ENCODE measurements at regions not wholly inside any gene's neighbourhood (a gene's known extent, or its start where the extent isn't known, plus 50 kb on each side); places are given as distances from the start of the nearest gene placed in this dataset.

DNA sequence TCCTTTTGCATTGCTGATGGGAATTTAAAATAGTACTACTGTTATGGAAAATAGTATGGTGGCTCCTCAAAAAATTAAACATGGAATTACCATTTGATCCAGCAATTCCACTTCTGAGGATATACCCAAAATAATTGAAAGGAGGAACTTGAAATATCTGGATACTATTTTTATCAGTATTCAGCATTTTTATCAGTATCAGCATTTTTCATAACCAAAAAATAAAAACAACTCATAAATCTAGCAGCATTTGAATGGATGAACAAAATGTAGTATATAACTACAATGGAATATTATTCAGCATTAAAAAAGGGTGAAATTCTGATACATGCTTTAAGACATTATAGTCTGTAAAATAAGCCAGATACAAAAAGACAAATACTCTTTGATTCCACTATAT is 763.4 kb upstream of the MAN1A1 start:
- Histone ChIP-seq H3K27me3 (ENCODE audit: control insufficient read depth, insufficient read depth, low read length) (no peaks in the 10 kb centered on the region), H3K27ac (ENCODE audit: low read depth, low read length) (no peak overlapping the region), H3K4me3 (ENCODE audit: low read depth, low read length) (no peak overlapping the region), H3K9me3 (ENCODE audit: control insufficient read depth, insufficient read depth, low read length) (no peaks in the 10 kb centered on the region)
- CTCF ChIA-PET: no interaction called here
- POLR2A ChIA-PET: no interaction called here
- no peak for DNase-seq (ENCODE audit: low read depth, low spot score)
- TF ChIP-seq, protein P1, sequence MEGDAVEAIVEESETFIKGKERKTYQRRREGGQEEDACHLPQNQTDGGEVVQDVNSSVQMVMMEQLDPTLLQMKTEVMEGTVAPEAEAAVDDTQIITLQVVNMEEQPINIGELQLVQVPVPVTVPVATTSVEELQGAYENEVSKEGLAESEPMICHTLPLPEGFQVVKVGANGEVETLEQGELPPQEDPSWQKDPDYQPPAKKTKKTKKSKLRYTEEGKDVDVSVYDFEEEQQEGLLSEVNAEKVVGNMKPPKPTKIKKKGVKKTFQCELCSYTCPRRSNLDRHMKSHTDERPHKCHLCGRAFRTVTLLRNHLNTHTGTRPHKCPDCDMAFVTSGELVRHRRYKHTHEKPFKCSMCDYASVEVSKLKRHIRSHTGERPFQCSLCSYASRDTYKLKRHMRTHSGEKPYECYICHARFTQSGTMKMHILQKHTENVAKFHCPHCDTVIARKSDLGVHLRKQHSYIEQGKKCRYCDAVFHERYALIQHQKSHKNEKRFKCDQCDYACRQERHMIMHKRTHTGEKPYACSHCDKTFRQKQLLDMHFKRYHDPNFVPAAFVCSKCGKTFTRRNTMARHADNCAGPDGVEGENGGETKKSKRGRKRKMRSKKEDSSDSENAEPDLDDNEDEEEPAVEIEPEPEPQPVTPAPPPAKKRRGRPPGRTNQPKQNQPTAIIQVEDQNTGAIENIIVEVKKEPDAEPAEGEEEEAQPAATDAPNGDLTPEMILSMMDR (IDR thresholded peaks at IDR 0.05; ENCODE audit: low read depth, low read length): no peak

- no peak overlapping the region for H3K27ac ChIP-seq (ENCODE audit: low read depth, low read length)
- ChIA-PET POLR2A (no interaction called here), CTCF (no interaction called here)
- TF ChIP-seq, protein P1 (IDR thresholded peaks at IDR 0.05; ENCODE audit: low read depth, low read length): no peak
- H3K9me3 ChIP-seq (ENCODE audit: control insufficient read depth, insufficient read depth, low read length): no peaks in the 10 kb centered on the region
- no peak overlapping the region for H3K4me3 ChIP-seq (ENCODE audit: low read depth, low read length)
- DNase-seq (ENCODE audit: low read depth, low spot score): no peak
- no peaks in the 10 kb centered on the region for H3K27me3 ChIP-seq (ENCODE audit: control insufficient read depth, insufficient read depth, low read length)
These were observed 761.4 kb upstream of the MAN1A1 start for GRCh38 chr6:120111001-120111400.

DNA sequence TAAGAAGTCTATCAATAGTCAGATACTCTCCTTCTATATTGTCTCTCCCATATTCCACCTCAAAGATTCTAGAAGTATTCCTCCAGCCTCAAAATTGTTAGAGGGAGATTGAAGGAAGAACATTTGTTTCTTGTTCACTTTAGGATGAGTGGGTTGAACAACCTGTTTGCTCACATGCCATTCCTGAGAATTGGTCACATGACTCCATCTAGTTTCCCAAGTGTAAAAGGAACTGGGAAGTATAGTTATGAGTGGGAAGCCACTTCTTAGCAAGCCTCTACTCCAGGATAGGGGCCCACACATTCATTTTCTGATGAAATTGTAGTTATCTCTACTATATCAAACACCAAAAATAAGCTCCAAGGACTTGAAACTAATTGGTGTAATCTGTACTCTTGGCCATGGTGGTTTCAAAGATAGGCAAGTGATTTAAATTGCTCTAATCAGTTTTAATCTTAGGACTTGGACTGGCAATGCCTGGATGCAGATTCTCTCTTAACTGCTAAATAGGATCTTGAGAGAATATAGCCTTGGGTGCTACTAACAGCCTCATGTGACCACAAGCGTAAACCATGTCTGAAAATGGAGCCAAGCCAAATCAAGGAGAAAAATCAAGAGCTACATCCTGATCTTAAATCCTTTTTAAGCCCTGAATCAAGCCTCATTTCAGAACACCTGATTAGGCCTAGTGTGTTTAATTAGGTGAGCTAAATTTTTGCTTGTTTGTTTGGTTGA is 758.7 kb upstream of the MAN1A1 start:
- Histone ChIP-seq H3K4me3 (ENCODE audit: low read depth, low read length) (no peak overlapping the region), H3K9me3 (ENCODE audit: control insufficient read depth, insufficient read depth, low read length) (no peaks in the 10 kb centered on the region), H3K27me3 (ENCODE audit: control insufficient read depth, insufficient read depth, low read length) (no peaks in the 10 kb centered on the region), H3K27ac (ENCODE audit: low read depth, low read length) (no peak overlapping the region)
- no peak for DNase-seq (ENCODE audit: low read depth, low spot score)
- ChIA-PET CTCF (no interaction called here), POLR2A (no interaction called here)
- TF ChIP-seq, protein P1 (IDR thresholded peaks at IDR 0.05; ENCODE audit: low read depth, low read length): no peak

- H3K9me3 ChIP-seq (ENCODE audit: control insufficient read depth, insufficient read depth, low read length): peaks cover 4% of the 10 kb centered on the region; the same call in 1 of the 2 replicates
- DNase-seq (ENCODE audit: low read depth, low spot score): no peak
- no peak overlapping the region for H3K4me3 ChIP-seq (ENCODE audit: low read depth, low read length)
- ChIA-PET CTCF (no interaction called here), POLR2A (no interaction called here)
- no peaks in the 10 kb centered on the region for H3K27me3 ChIP-seq (ENCODE audit: control insufficient read depth, insufficient read depth, low read length)
- no peak overlapping the region for H3K27ac ChIP-seq (ENCODE audit: low read depth, low read length)
- TF ChIP-seq, protein P1 (IDR thresholded peaks at IDR 0.05; ENCODE audit: low read depth, low read length): no peak
These were observed 754.1 kb upstream of the MAN1A1 start for GRCh38 chr6:120103618-120104017.

DNA sequence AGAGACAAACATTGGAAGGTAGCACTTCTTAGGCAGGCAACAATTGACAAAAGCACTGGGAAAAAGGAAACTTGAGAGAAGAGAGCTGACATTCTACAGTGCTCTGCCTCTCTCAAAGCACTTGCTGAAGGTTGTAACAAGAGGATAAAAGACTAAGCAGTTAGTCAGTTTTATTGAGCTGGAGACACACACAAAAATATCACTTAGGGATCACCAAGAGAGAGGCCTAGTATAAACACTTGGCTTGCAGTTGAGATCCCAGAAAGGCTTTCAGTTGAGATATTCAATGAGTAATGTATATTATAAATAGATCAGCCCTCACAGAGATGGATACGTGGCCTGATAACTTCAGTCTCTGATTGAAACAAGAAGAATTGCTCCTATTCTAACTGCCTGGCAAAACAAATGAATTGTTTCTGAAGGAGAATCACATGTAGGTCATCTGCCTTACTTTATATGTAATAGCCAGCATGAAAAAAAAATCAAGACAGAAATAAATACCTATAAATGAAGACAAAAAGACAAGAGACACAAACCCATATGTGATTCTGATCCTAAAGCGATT is 747.2 kb upstream of the MAN1A1 start:
- CTCF ChIA-PET: no interaction called here
- TF ChIP-seq, protein P1 (IDR thresholded peaks at IDR 0.05; ENCODE audit: low read depth, low read length): no peak
- POLR2A ChIA-PET: no interaction called here
- no peaks in the 10 kb centered on the region for H3K9me3 ChIP-seq (ENCODE audit: control insufficient read depth, insufficient read depth, low read length)
- H3K27ac ChIP-seq (ENCODE audit: low read depth, low read length): no peak overlapping the region
- no peak overlapping the region for H3K4me3 ChIP-seq (ENCODE audit: low read depth, low read length)
- no peaks in the 10 kb centered on the region for H3K27me3 ChIP-seq (ENCODE audit: control insufficient read depth, insufficient read depth, low read length)
- DNase-seq (ENCODE audit: low read depth, low spot score): no peak

All from AG04450 (cell line).